ENCODE measurements at regions not wholly inside any gene's neighbourhood (a gene's known extent, or its start where the extent isn't known, plus 50 kb on each side); places are given as distances from the start of the nearest gene placed in this dataset.
A peak's percentile ranks its signal among the peaks of the same experiment; 100 is the strongest.

GRCh38 chr12:124389725-124390441, 95.0 kb downstream of the RFLNA start:
- no peaks in the 10 kb centered on the region for H3K9me2 ChIP-seq (replicated peaks; ENCODE audit: control insufficient read depth, low read length)
- H4K20me1 ChIP-seq (ENCODE audit: control insufficient read depth, insufficient read depth, low read depth, low read length): 0 out of 2 replicates have a peak, but pooled peaks cover 6% of the 10 kb centered on the region
- no peaks in the 10 kb centered on the region for H3K79me2 ChIP-seq (ENCODE audit: control insufficient read depth, low read length)
- H3F3A ChIP-seq (ENCODE audit: control insufficient read depth, insufficient read depth): peaks cover 4% of the 10 kb centered on the region; the same call in 1 of the 2 replicates
- H3K36me3 ChIP-seq (ENCODE audit: control insufficient read depth, low read length): peaks cover 3% of the 10 kb centered on the region; the same call in 1 of the 2 replicates
- peak overlapping the region; percentile 62 for H3K4me2 ChIP-seq (ENCODE audit: low read length)
- peak overlapping the region; percentile 55 for H3K4me3 ChIP-seq (ENCODE audit: low read length)
- no peaks in the 10 kb centered on the region for H3K27me3 ChIP-seq (ENCODE audit: control insufficient read depth, low read length)
- no peaks in the 10 kb centered on the region for H3K9me3 ChIP-seq (ENCODE audit: control insufficient read depth, insufficient read depth, low read length)
- TF ChIP-seq, protein P1, sequence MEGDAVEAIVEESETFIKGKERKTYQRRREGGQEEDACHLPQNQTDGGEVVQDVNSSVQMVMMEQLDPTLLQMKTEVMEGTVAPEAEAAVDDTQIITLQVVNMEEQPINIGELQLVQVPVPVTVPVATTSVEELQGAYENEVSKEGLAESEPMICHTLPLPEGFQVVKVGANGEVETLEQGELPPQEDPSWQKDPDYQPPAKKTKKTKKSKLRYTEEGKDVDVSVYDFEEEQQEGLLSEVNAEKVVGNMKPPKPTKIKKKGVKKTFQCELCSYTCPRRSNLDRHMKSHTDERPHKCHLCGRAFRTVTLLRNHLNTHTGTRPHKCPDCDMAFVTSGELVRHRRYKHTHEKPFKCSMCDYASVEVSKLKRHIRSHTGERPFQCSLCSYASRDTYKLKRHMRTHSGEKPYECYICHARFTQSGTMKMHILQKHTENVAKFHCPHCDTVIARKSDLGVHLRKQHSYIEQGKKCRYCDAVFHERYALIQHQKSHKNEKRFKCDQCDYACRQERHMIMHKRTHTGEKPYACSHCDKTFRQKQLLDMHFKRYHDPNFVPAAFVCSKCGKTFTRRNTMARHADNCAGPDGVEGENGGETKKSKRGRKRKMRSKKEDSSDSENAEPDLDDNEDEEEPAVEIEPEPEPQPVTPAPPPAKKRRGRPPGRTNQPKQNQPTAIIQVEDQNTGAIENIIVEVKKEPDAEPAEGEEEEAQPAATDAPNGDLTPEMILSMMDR (IDR thresholded peaks at IDR 0.05; ENCODE audit: low read depth, low read length, poor library complexity, severe bottlenecking): no peak
- no peak for TF ChIP-seq EZH2phosphoT487 (IDR thresholded peaks at IDR 0.05; ENCODE audit: borderline replicate concordance, low read length)
- peaks cover 45% of the 10 kb centered on the region for H3K4me1 ChIP-seq (ENCODE audit: control insufficient read depth, low read length)
- H3K27ac ChIP-seq (ENCODE audit: low read depth, low read length): no peak overlapping the region

- Histone ChIP-seq H3K27ac (ENCODE audit: low read depth, low read length) (no peak overlapping the region), H3K4me1 (ENCODE audit: control insufficient read depth, low read length) (peaks cover 45% of the 10 kb centered on the region), H4K20me1 (ENCODE audit: control insufficient read depth, insufficient read depth, low read depth, low read length) (0 out of 2 replicates have a peak, but pooled peaks cover 6% of the 10 kb centered on the region), H3K9me2 (replicated peaks; ENCODE audit: control insufficient read depth, low read length) (no peaks in the 10 kb centered on the region), H3K4me2 (ENCODE audit: low read length) (peak overlapping the region; percentile 62), H3F3A (ENCODE audit: control insufficient read depth, insufficient read depth) (peaks cover 4% of the 10 kb centered on the region; the same call in 1 of the 2 replicates), H3K27me3 (ENCODE audit: control insufficient read depth, low read length) (no peaks in the 10 kb centered on the region), H3K9me3 (ENCODE audit: control insufficient read depth, insufficient read depth, low read length) (no peaks in the 10 kb centered on the region), H3K79me2 (ENCODE audit: control insufficient read depth, low read length) (no peaks in the 10 kb centered on the region), H3K4me3 (ENCODE audit: low read length) (peak overlapping the region; percentile 55), H3K36me3 (ENCODE audit: control insufficient read depth, low read length) (0 out of 2 replicates have a peak, but pooled peaks cover 4% of the 10 kb centered on the region)
- TF ChIP-seq, protein P1 (IDR thresholded peaks at IDR 0.05; ENCODE audit: low read depth, low read length, poor library complexity, severe bottlenecking): no peak
- TF ChIP-seq EZH2phosphoT487 (IDR thresholded peaks at IDR 0.05; ENCODE audit: borderline replicate concordance, low read length): no peak
Measured at GRCh38 chr12:124389138-124389724, 94.3 kb downstream of the RFLNA start.

GRCh38 chr12:124388679-124389137, 93.8 kb downstream of the RFLNA start:
- Histone ChIP-seq H3K36me3 (ENCODE audit: control insufficient read depth, low read length) (0 out of 2 replicates have a peak, but pooled peaks cover 3% of the 10 kb centered on the region), H3K4me3 (ENCODE audit: low read length) (peak overlapping the region; percentile 55), H4K20me1 (ENCODE audit: control insufficient read depth, insufficient read depth, low read depth, low read length) (0 out of 2 replicates have a peak, but pooled peaks cover 6% of the 10 kb centered on the region), H3K27ac (ENCODE audit: low read depth, low read length) (no peak overlapping the region), H3K9me3 (ENCODE audit: control insufficient read depth, insufficient read depth, low read length) (no peaks in the 10 kb centered on the region), H3K79me2 (ENCODE audit: control insufficient read depth, low read length) (no peaks in the 10 kb centered on the region), H3K4me1 (ENCODE audit: control insufficient read depth, low read length) (peaks cover 45% of the 10 kb centered on the region), H3F3A (ENCODE audit: control insufficient read depth, insufficient read depth) (peaks cover 4% of the 10 kb centered on the region; the same call in 1 of the 2 replicates), H3K4me2 (ENCODE audit: low read length) (peak overlapping the region; percentile 62), H3K27me3 (ENCODE audit: control insufficient read depth, low read length) (no peaks in the 10 kb centered on the region), H3K9me2 (replicated peaks; ENCODE audit: control insufficient read depth, low read length) (no peaks in the 10 kb centered on the region)
- TF ChIP-seq, protein P1 (IDR thresholded peaks at IDR 0.05; ENCODE audit: low read depth, low read length, poor library complexity, severe bottlenecking): no peak
